Vagina (tissue), 2 donors: ENCODE measurements at regions not wholly inside any gene's neighbourhood (a gene's known extent, or its start where the extent isn't known, plus 50 kb on each side); places are given as distances from the start of the nearest gene placed in this dataset.

Experiments used
- CTCF ChIP-seq, 3 experiments: fragments of 450-650 bp in 2 of 3; fragments of 200-600 bp in 1 of 3; sonication (generic) in 1 of 3; IDR thresholded peaks; one replicate each; pipeline ENCODE4 v1.5.1; 2017 to 2019; ENCODE audit warnings: antibody characterized with exemption in 3 of 3, mild to moderate bottlenecking in 2 of 3, moderate library complexity in 2 of 3
- POLR2A ChIP-seq, 2 donors: fragments of 450-650 bp; IDR thresholded peaks; one replicate each; pipeline ENCODE4 v1.6.1; 2017; ENCODE audit warnings: antibody characterized with exemption in 2 of 2, mild to moderate bottlenecking in 2 of 2, moderate library complexity in 2 of 2

GRCh38 chr12:116339062-116339461 lies 61.6 kb upstream of the MED13L start:
- no peak for TF ChIP-seq POLR2A (IDR thresholded peaks at IDR 0.05)
- no peak for TF ChIP-seq CTCF (IDR thresholded peaks at IDR 0.05)
